Stimulated activated CD4-positive, alpha-beta T cell treated with anti-CD3 and anti-CD28 coated beads, Interleukin-2, amount 100 ng/mL, for 48 hours (primary cell): ENCODE measurements at regions not wholly inside any gene's neighbourhood (a gene's known extent, or its start where the extent isn't known, plus 50 kb on each side); places are given as distances from the start of the nearest gene placed in this dataset.

Experiments
- DNase-seq, 2 donors: peaks; one replicate each; pipeline ENCODE4 v3.0.0-alpha.2; 2020

GRCh38 chr20:60727425-60727824 is 524.6 kb upstream of the CDH4 start:
- no peak for DNase-seq

- DNase-seq = no peak
Observed at GRCh38 chr20:60728705-60729104, 523.4 kb upstream of the CDH4 start.

- no peak for DNase-seq
Observed at GRCh38 chr20:60729135-60729900, 522.7 kb upstream of the CDH4 start.

- DNase-seq = no peak
Observed at GRCh38 chr20:60732322-60732721, 519.7 kb upstream of the CDH4 start.

- DNase-seq = no peak
Observed at GRCh38 chr20:60748086-60748485, 504.0 kb upstream of the CDH4 start.

GRCh38 chr20:60749804-60750602 is 502.1 kb upstream of the CDH4 start:
- DNase-seq = no peak

- DNase-seq = no peak
Observed at GRCh38 chr20:60750909-60751308, 501.2 kb upstream of the CDH4 start.

GRCh38 chr20:60751826-60752225 is 500.2 kb upstream of the CDH4 start:
- no peak for DNase-seq

- DNase-seq = no peak
Observed at GRCh38 chr20:60752741-60753420, 499.2 kb upstream of the CDH4 start.

GRCh38 chr20:60754856-60755255 is 497.2 kb upstream of the CDH4 start:
- DNase-seq = no peak

- DNase-seq = no peak
Observed at GRCh38 chr20:60759651-60760050, 492.4 kb upstream of the CDH4 start.

GRCh38 chr20:60760256-60761000 is 491.6 kb upstream of the CDH4 start:
- DNase-seq = no peak

GRCh38 chr20:60761056-60761455 is 491.0 kb upstream of the CDH4 start:
- no peak for DNase-seq

- DNase-seq = no peak
Observed at GRCh38 chr20:60762386-60762785, 489.7 kb upstream of the CDH4 start.

- DNase-seq = no peak
Observed at GRCh38 chr20:60764328-60764727, 487.7 kb upstream of the CDH4 start.

GRCh38 chr20:60764771-60765170 is 487.3 kb upstream of the CDH4 start:
- no peak for DNase-seq

GRCh38 chr20:60765821-60766403 is 486.1 kb upstream of the CDH4 start:
- DNase-seq = no peak

- no peak for DNase-seq
Observed at GRCh38 chr20:60768216-60768615, 483.8 kb upstream of the CDH4 start.

- DNase-seq = no peak
Observed at GRCh38 chr20:60780388-60781025, 471.6 kb upstream of the CDH4 start.

GRCh38 chr20:60782959-60783625 is 469.0 kb upstream of the CDH4 start:
- no peak for DNase-seq

- no peak for DNase-seq
Observed at GRCh38 chr20:60785301-60785700, 466.8 kb upstream of the CDH4 start.

- no peak for DNase-seq
Observed at GRCh38 chr20:60785785-60786184, 466.3 kb upstream of the CDH4 start.
